WI38 (cell line): ENCODE measurements at regions not wholly inside any gene's neighbourhood (a gene's known extent, or its start where the extent isn't known, plus 50 kb on each side); places are given as distances from the start of the nearest gene placed in this dataset.

Experiments used
- H3K4me3 ChIP-seq: 2 replicates; pipeline ENCODE4 v1.5.1; 2011; ENCODE audit warnings: low read depth, mild to moderate bottlenecking, control low read depth, low read length
- CTCF ChIP-seq: IDR thresholded peaks from 2 replicates; pipeline ENCODE4 v1.5.1; 2012; ENCODE audit warnings: low read depth, mild to moderate bottlenecking, control low read depth, low read length

GRCh38 chr12:5305425-5305824 lies 126.5 kb upstream of the NTF3 start:
- H3K4me3 ChIP-seq: no peak overlapping the region
- TF ChIP-seq CTCF: no peak

GRCh38 chr12:5305886-5306545 lies 125.9 kb upstream of the NTF3 start:
- TF ChIP-seq CTCF: no peak
- H3K4me3 ChIP-seq: no peak overlapping the region

- no peak for TF ChIP-seq CTCF
- no peak overlapping the region for H3K4me3 ChIP-seq
These were observed 124.8 kb upstream of the NTF3 start for GRCh38 chr12:5307065-5307464.

- no peak for TF ChIP-seq CTCF
- H3K4me3 ChIP-seq: no peak overlapping the region
These were observed 123.7 kb upstream of the NTF3 start for GRCh38 chr12:5308216-5308615.

- TF ChIP-seq CTCF: no peak
- no peak overlapping the region for H3K4me3 ChIP-seq
These were observed 122.9 kb upstream of the NTF3 start for GRCh38 chr12:5308996-5309395.

GRCh38 chr12:5309654-5310053 lies 122.3 kb upstream of the NTF3 start:
- no peak overlapping the region for H3K4me3 ChIP-seq
- TF ChIP-seq CTCF: no peak

- TF ChIP-seq CTCF: no peak
- no peak overlapping the region for H3K4me3 ChIP-seq
These were observed 121.8 kb upstream of the NTF3 start for GRCh38 chr12:5310151-5310550.
